GM12874 (cell line): ENCODE measurements at regions not wholly inside any gene's neighbourhood (a gene's known extent, or its start where the extent isn't known, plus 50 kb on each side); places are given as distances from the start of the nearest gene placed in this dataset.

Experiments used
- CTCF ChIP-seq: IDR thresholded peaks from 2 replicates; pipeline ENCODE4 v1.5.1; 2011; ENCODE audit warnings: low read depth, mild to moderate bottlenecking, control low read depth, low read length, moderate library complexity; ENCODE audit not compliant: insufficient read depth

GRCh38 chr1:216833509-216833908, 110.3 kb upstream of the ESRRG start:
- TF ChIP-seq CTCF = no peak

GRCh38 chr1:216832192-216832591, 109.0 kb upstream of the ESRRG start:
- no peak for TF ChIP-seq CTCF

- no peak for TF ChIP-seq CTCF
Observed at GRCh38 chr1:216830424-216831210, 107.4 kb upstream of the ESRRG start.

GRCh38 chr1:216827251-216827650, 104.0 kb upstream of the ESRRG start:
- no peak for TF ChIP-seq CTCF

GRCh38 chr1:216826646-216827045, 103.4 kb upstream of the ESRRG start:
- no peak for TF ChIP-seq CTCF

- TF ChIP-seq CTCF = no peak
Observed at GRCh38 chr1:216826214-216826613, 103.0 kb upstream of the ESRRG start.

GRCh38 chr1:216825557-216825956, 102.3 kb upstream of the ESRRG start:
- no peak for TF ChIP-seq CTCF
